Spleen (tissue), 11 donors: ENCODE measurements at regions not wholly inside any gene's neighbourhood (a gene's known extent, or its start where the extent isn't known, plus 50 kb on each side); places are given as distances from the start of the nearest gene placed in this dataset.
A peak's percentile ranks its signal among the peaks of the same experiment; 100 is the strongest.

Experiments used
- DNase-seq: peaks from one replicate; pipeline ENCODE4 v3.0.0-alpha.2; 2020
- H3K27ac ChIP-seq, 8 donors: fragments of 200-600 bp; sonication (generic) in 7 of 8; 1 replicate in 4 of 8; 2 replicates in 4 of 8; pipeline versions ENCODE4 v1.5.0 to v1.8.0; 2016 to 2021; ENCODE audit warnings: inconsistent platforms in 4 of 8, mild to moderate bottlenecking in 4 of 8, moderate library complexity in 1 of 8
- H3K27me3 ChIP-seq, 7 donors: fragments of 200-600 bp; sonication (generic) in 6 of 7; replicated peaks in 1 of 7; 1 replicate in 4 of 7; 2 replicates in 3 of 7; pipeline versions ENCODE4 v1.5.0 to v1.8.0; 2016 to 2021; ENCODE audit warnings: inconsistent platforms in 3 of 7, mild to moderate bottlenecking in 1 of 7
- H3K36me3 ChIP-seq, 6 donors: fragments of 200-600 bp; sonication (generic) in 5 of 6; 1 replicate in 4 of 6; 2 replicates in 2 of 6; pipeline versions ENCODE4 v1.5.0 to v1.8.0; 2016 to 2021; ENCODE audit warnings: inconsistent platforms in 2 of 6
- H3K4me1 ChIP-seq, 6 donors: fragments of 200-600 bp; sonication (generic) in 5 of 6; 1 replicate in 3 of 6; 2 replicates in 3 of 6; pipeline versions ENCODE4 v1.5.0 to v1.8.0; 2016 to 2021; ENCODE audit warnings: inconsistent platforms in 3 of 6
- H3K4me3 ChIP-seq, 8 donors: fragments of 200-600 bp; sonication (generic) in 7 of 8; 1 replicate in 4 of 8; 2 replicates in 4 of 8; pipeline versions ENCODE4 v1.5.0 to v1.8.0; 2016 to 2021; ENCODE audit warnings: inconsistent platforms in 4 of 8, mild to moderate bottlenecking in 4 of 8, moderate library complexity in 2 of 8
- H3K9me3 ChIP-seq, 8 donors: fragments of 200-600 bp; sonication (generic) in 7 of 8; 1 replicate in 4 of 8; 2 replicates in 4 of 8; pipeline versions ENCODE4 v1.5.0 to v1.8.0; 2016 to 2021; ENCODE audit warnings: inconsistent platforms in 4 of 8
- POLR2A ChIP-seq, 3 donors: fragments of 450-650 bp; IDR thresholded peaks; one replicate each; pipeline ENCODE4 v1.5.1; 2017; ENCODE audit warnings: antibody characterized with exemption in 3 of 3, mild to moderate bottlenecking in 1 of 3
- POLR2AphosphoS5 ChIP-seq, 3 donors: sonication (generic); formaldehyde crosslinking; IDR thresholded peaks; one replicate each; pipeline ENCODE4 v1.5.1; 2017; ENCODE audit warnings: antibody characterized with exemption in 3 of 3
- WGBS, 5 donors: extraction: QIAGEN DNeasy Blood & Tissue Kit in 3 of 5; methylation state at CpG; one replicate each; pipeline versions ENCODE4 v1.1.5 to v1.1.7; 2013 to 2018; 5-methylcytosine and 5-hydroxymethylcytosine counted together
- intact Hi-C: fragments of 100-400 bp; cut with DNase I; formaldehyde crosslinking; loops from one replicate; pipeline ENCODE4 v1.15.0; 2023; ENCODE audit warnings: low total_unique reads
- TF ChIP-seq, protein P1 (sequence below), 11 experiments: fragments of 200-600 bp in 7 of 11; fragments of 450-650 bp in 4 of 11; sonication (generic) in 4 of 11; IDR thresholded peaks in 8 of 11; conservative IDR thresholded peaks in 3 of 11; 1 replicate in 7 of 11; 2 replicates in 4 of 11; pipeline versions ENCODE4 v1.4.0 to v1.8.0; 2016 to 2021; ENCODE audit warnings: antibody characterized with exemption in 11 of 11, inconsistent platforms in 4 of 11, mild to moderate bottlenecking in 1 of 11
- donor health status: healthy with polysubstance abuse.
- donor health status: DM: no; HTN: no; CAD: no; lungs with moderate emphysema.
- donor health status: DM: no; HTN: no; CAD: no.
- donor health status: Bipolar disorder and iron deficiency.
- donor health status: healthy.
- donor health status: DM: no; HTN: no; CAD: no.
- donor health status: DM: yes; HTN: yes; CAD: no.

DNA sequence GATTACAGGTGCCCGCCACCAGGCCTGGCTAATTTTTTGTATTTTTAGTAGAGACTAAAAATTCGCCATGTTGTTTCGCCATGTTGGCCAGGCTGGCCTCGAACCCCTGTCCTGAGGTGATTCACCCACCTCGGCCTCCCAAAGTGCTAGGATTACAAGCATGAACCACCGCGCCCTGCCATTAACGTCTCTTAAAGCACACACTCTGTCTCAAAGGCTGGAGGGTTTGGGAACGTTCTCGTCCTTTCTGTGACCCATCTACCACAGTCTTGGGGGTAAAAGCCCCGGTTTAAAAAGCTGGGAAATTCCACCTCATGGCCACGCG, 57.8 kb upstream of the ARID1B start:
- H3K4me1 ChIP-seq, result peaks cover 18 to 33% (median 25%) of the 10 kb centered on the region in 6 donors
- no peak for DNase-seq
- WGBS, 5 donors, result 68 to 81% (median 72%) methylated on average over 13 of the region's 13 CpGs
- H3K27me3 ChIP-seq, result no peaks in the 10 kb centered on the region
- intact Hi-C loops, result no loop called here
- H3K27ac ChIP-seq, result peak overlapping the region; percentile 66 to 88 (median 84)
- H3K4me3 ChIP-seq, result peak overlapping the region in 5 of 8 donors; percentile 29 to 57 (median 31)
- no peaks in the 10 kb centered on the region for H3K36me3 ChIP-seq
- H3K9me3 ChIP-seq, result no peaks in the 10 kb centered on the region
- TF ChIP-seq, protein P1, sequence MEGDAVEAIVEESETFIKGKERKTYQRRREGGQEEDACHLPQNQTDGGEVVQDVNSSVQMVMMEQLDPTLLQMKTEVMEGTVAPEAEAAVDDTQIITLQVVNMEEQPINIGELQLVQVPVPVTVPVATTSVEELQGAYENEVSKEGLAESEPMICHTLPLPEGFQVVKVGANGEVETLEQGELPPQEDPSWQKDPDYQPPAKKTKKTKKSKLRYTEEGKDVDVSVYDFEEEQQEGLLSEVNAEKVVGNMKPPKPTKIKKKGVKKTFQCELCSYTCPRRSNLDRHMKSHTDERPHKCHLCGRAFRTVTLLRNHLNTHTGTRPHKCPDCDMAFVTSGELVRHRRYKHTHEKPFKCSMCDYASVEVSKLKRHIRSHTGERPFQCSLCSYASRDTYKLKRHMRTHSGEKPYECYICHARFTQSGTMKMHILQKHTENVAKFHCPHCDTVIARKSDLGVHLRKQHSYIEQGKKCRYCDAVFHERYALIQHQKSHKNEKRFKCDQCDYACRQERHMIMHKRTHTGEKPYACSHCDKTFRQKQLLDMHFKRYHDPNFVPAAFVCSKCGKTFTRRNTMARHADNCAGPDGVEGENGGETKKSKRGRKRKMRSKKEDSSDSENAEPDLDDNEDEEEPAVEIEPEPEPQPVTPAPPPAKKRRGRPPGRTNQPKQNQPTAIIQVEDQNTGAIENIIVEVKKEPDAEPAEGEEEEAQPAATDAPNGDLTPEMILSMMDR (IDR thresholded peaks at IDR 0.05 in 8 of 11, conservative IDR thresholded peaks at IDR 0.05 in 3 of 11), result no peak
- TF ChIP-seq POLR2A (IDR thresholded peaks at IDR 0.05) (no peak), POLR2AphosphoS5 (IDR thresholded peaks at IDR 0.05) (no peak)

DNA sequence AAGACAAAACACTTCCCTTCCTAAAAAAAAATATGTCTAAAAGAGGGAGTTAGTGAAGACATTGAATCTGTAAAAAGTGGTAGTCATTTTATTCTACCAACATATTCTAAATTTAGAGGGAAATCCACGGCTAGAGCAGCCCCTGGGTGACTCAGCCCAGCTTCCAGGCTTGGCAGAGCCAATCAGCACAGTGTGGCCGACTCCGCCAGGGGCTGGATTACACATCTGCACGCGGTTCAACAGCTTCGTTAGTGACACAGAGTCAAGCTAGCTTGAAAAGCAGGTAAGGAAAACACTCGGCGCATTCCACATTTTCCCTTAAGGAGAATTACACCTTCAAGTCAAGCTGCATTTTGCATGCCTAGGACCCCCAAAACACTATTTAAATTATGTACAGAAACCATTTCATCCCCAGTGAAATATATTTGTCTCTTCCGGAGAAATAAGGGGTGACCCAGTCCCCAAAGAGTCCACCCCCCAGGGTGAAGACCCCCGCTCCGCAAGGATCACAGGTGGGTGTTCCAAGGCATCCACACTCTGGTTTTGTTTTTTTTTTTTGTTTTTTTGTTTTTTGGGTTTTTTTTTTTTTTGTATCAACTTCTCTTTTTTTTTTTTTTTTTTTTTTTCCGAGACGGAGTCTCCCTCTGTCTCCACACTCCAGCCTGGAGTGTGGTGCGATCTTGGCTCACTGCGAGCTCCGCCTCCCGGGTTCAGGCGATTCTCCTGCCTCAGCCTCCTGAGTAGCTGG, 58.4 kb upstream of the ARID1B start:
- no peaks in the 10 kb centered on the region for H3K27me3 ChIP-seq
- H3K36me3 ChIP-seq, result no peaks in the 10 kb centered on the region
- intact Hi-C loops, result no loop called here
- peaks cover 18 to 33% (median 25%) of the 10 kb centered on the region in 6 donors for H3K4me1 ChIP-seq
- WGBS, 5 donors, result 90 to 95% (median 93%) methylated on average over 18 of the region's 18 CpGs
- TF ChIP-seq, protein P1 (IDR thresholded peaks at IDR 0.05 in 8 of 11, conservative IDR thresholded peaks at IDR 0.05 in 3 of 11), result no peak
- TF ChIP-seq POLR2AphosphoS5 (IDR thresholded peaks at IDR 0.05) (no peak), POLR2A (IDR thresholded peaks at IDR 0.05) (no peak)
- H3K9me3 ChIP-seq, result no peaks in the 10 kb centered on the region
- H3K27ac ChIP-seq, result peak overlapping the region in 6 of 8 donors; percentile 78 to 88 (median 85)
- peak overlapping the region in 1 of 8 donors; percentile 57 for H3K4me3 ChIP-seq
- DNase-seq, result no peak

DNA sequence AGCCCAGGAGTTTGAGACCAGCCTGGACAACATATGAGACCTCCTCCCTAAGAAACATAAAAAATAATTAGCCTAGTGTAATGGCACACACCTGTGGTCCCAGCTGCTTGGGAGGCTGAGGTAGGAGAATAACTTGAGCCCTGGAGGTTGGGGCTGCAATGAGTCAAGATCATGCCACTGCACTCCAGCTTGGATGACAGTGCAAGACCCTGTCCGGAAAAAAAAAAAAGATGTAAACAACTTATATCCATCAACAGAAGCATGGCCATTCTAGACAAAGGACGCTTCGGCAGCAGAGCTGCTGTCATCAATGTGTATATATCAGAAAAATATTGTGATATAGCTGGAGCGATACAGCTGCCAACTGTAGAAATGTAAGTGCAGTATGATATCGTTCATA, 59.6 kb upstream of the ARID1B start:
- H3K4me1 ChIP-seq, result peaks cover 18 to 33% (median 25%) of the 10 kb centered on the region in 6 donors
- WGBS, 5 donors, result 90 to 99% (median 96%) methylated on average over 5 of the region's 5 CpGs
- DNase-seq, result no peak
- no peaks in the 10 kb centered on the region for H3K27me3 ChIP-seq
- no peaks in the 10 kb centered on the region for H3K9me3 ChIP-seq
- H3K27ac ChIP-seq, result no peak overlapping the region
- TF ChIP-seq, protein P1 (IDR thresholded peaks at IDR 0.05 in 8 of 11, conservative IDR thresholded peaks at IDR 0.05 in 3 of 11), result no peak
- no peak for TF ChIP-seq POLR2AphosphoS5 (IDR thresholded peaks at IDR 0.05)
- no peak for TF ChIP-seq POLR2A (IDR thresholded peaks at IDR 0.05)
- H3K4me3 ChIP-seq, result no peak overlapping the region
- intact Hi-C loops, result no loop called here
- no peaks in the 10 kb centered on the region for H3K36me3 ChIP-seq

DNA sequence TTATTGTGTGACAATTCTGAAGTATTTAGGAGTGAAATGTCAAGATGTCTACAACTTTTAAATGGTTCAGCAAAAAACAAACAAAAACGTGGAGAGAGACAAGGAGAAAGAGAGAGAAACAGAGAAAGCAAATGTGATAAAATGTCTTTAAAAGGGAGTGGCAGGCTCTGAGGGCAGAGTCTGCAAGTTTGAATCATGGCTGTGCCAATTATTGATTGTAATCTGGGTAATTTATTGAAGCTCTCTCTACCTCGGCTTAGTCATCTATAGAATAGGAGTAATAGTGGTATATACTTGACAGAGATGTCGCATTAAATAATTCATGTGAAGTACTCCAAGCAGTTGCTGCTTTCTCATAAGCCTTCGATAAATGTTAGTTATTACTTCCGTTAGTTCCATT, 61.3 kb upstream of the ARID1B start:
- H3K36me3 ChIP-seq, result no peaks in the 10 kb centered on the region
- H3K4me1 ChIP-seq, result peaks cover 10 to 23% (median 18%) of the 10 kb centered on the region in 6 donors
- intact Hi-C loops, result no loop called here
- no peaks in the 10 kb centered on the region for H3K9me3 ChIP-seq
- no peaks in the 10 kb centered on the region for H3K27me3 ChIP-seq
- no peak overlapping the region for H3K4me3 ChIP-seq
- WGBS, 5 donors, result 82 to 92% (median 87%) methylated on average over 5 of the region's 5 CpGs
- DNase-seq, result no peak
- no peak for TF ChIP-seq POLR2A (IDR thresholded peaks at IDR 0.05)
- no peak for TF ChIP-seq POLR2AphosphoS5 (IDR thresholded peaks at IDR 0.05)
- H3K27ac ChIP-seq, result no peak overlapping the region
